ENCODE measurements at regions not wholly inside any gene's neighbourhood (a gene's known extent, or its start where the extent isn't known, plus 50 kb on each side); places are given as distances from the start of the nearest gene placed in this dataset.

DNA sequence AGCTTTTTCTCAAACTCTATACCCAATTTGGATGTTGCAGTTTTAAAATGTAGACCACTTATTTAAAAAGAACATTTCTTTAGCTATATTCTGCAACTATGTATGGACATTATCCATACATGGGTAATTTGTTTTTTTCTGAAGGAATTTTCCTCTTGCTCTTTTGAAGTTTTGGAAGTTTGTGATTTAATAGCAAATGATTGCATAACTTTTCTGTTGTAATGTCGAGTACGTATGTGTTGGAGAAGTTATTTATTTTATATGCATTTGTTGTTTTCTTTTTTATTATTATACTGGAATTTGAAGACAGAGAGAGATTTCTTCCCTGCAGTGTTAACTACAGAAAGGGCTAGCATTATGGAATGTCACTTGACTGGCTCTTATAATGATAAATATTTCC is 207.7 kb upstream of the FANCL start:
- TF ChIP-seq CTCF (IDR thresholded peaks at IDR 0.05; ENCODE audit: low read depth, low read length) = no peak
- no peak for TF ChIP-seq EZH2phosphoT487 (IDR thresholded peaks at IDR 0.05; ENCODE audit: low read depth)

All from OCI-LY3 (cell line).